DND-41 (cell line): ENCODE measurements at regions not wholly inside any gene's neighbourhood (a gene's known extent, or its start where the extent isn't known, plus 50 kb on each side); places are given as distances from the start of the nearest gene placed in this dataset.
A peak's percentile ranks its signal among the peaks of the same experiment; 100 is the strongest.

Experiments used
- ATAC-seq: fragments of 200-7000 bp; cut with Tn5 transposase; 3 replicates; pipeline ENCODE4 v1.9.1; 2021; ENCODE audit warnings: low read depth; ENCODE audit not compliant: insufficient read depth
- DNase-seq: peaks from one replicate; pipeline ENCODE4 v3.0.0-alpha.2; 2020
- H2AFZ ChIP-seq: 2 replicates; pipeline ENCODE4 v1.6.0; 2012; ENCODE audit warnings: low read depth, low read length
- H3K27ac ChIP-seq: 2 replicates; pipeline ENCODE4 v1.5.1; 2012; ENCODE audit warnings: low read length, inconsistent platforms
- H3K27me3 ChIP-seq: fragments of 200-600 bp; sonication (generic); 2 replicates; pipeline ENCODE4 v1.6.0; 2012; ENCODE audit warnings: low read length, mild to moderate bottlenecking, inconsistent platforms; ENCODE audit not compliant: insufficient read depth, poor library complexity
- H3K36me3 ChIP-seq: 2 replicates; pipeline ENCODE4 v1.5.1; 2012; ENCODE audit warnings: low read length, inconsistent platforms; ENCODE audit not compliant: insufficient read depth
- H3K4me1 ChIP-seq: 2 replicates; pipeline ENCODE4 v1.5.1; 2012; ENCODE audit warnings: mild to moderate bottlenecking, low read length; ENCODE audit not compliant: insufficient read depth
- H3K4me2 ChIP-seq: 2 replicates; pipeline ENCODE4 v1.6.0; 2012; ENCODE audit warnings: mild to moderate bottlenecking, moderate library complexity, low read length, inconsistent platforms; ENCODE audit not compliant: insufficient read depth
- H3K4me3 ChIP-seq, 2 experiments: fragments of 200-600 bp in 1 of 2; shearing (Covaris generic) in 1 of 2; 2 replicates each; pipeline ENCODE4 v1.5.1; 2012 to 2016; ENCODE audit warnings: inconsistent platforms in 2 of 2, low read length in 2 of 2, mild to moderate bottlenecking in 2 of 2, low read depth in 1 of 2, moderate library complexity in 1 of 2
- H3K79me2 ChIP-seq: 2 replicates; pipeline ENCODE4 v1.6.0; 2012; ENCODE audit warnings: low read length, inconsistent platforms; ENCODE audit not compliant: insufficient read depth
- H3K9ac ChIP-seq: 2 replicates; pipeline ENCODE4 v1.6.0; 2012; ENCODE audit warnings: low read depth, mild to moderate bottlenecking, inconsistent platforms, low read length, moderate library complexity
- H3K9me3 ChIP-seq: 2 replicates; pipeline ENCODE4 v1.5.1; 2012; ENCODE audit warnings: low read length, moderate library complexity, mild to moderate bottlenecking, inconsistent platforms; ENCODE audit not compliant: insufficient read depth, severe bottlenecking
- H4K20me1 ChIP-seq: 2 replicates; pipeline ENCODE4 v1.6.0; 2012; ENCODE audit warnings: low read length; ENCODE audit not compliant: insufficient read depth
- CTCF ChIP-seq: IDR thresholded peaks from 2 replicates; pipeline ENCODE4 v1.5.1; 2012; ENCODE audit warnings: borderline replicate concordance, low read length, moderate library complexity, mild to moderate bottlenecking; ENCODE audit not compliant: poor library complexity, severe bottlenecking; ENCODE audit errors: extremely low read depth
- EZH2 ChIP-seq: IDR thresholded peaks from 3 replicates; pipeline ENCODE4 v1.6.1; 2012; ENCODE audit warnings: borderline replicate concordance, low read depth, mild to moderate bottlenecking, moderate library complexity, low read length, inconsistent platforms; ENCODE audit not compliant: severe bottlenecking

- ATAC-seq = no peak
- Histone ChIP-seq H3K4me1 (no peaks in the 10 kb centered on the region), H3K4me3 (no peak overlapping the region), H3K9ac (no peak overlapping the region), H3K9me3 (no peaks in the 10 kb centered on the region), H3K27ac (no peak overlapping the region), H2AFZ (no peak overlapping the region), H3K36me3 (no peaks in the 10 kb centered on the region), H3K4me2 (no peak overlapping the region), H4K20me1 (0 out of 2 replicates have a peak, but pooled peaks cover 3% of the 10 kb centered on the region), H3K27me3 (peaks cover 4% of the 10 kb centered on the region), H3K79me2 (no peaks in the 10 kb centered on the region)
- peak; percentile 9 for DNase-seq
- TF ChIP-seq EZH2 (no peak), CTCF (no peak)
Measured at GRCh38 chr7:45457591-45457990, 116.6 kb upstream of the ADCY1 start.

GRCh38 chr7:45459476-45459875 is 114.7 kb upstream of the ADCY1 start:
- DNase-seq = no peak
- Histone ChIP-seq H3K4me1 (no peaks in the 10 kb centered on the region), H3K9ac (no peak overlapping the region), H4K20me1 (no peaks in the 10 kb centered on the region), H2AFZ (no peak overlapping the region), H3K9me3 (no peaks in the 10 kb centered on the region), H3K27me3 (no peaks in the 10 kb centered on the region), H3K4me2 (no peak overlapping the region), H3K79me2 (no peaks in the 10 kb centered on the region), H3K27ac (no peak overlapping the region), H3K36me3 (no peaks in the 10 kb centered on the region), H3K4me3 (no peak overlapping the region)
- no peak for TF ChIP-seq EZH2
- TF ChIP-seq CTCF = no peak
- no peak for ATAC-seq

GRCh38 chr7:45460379-45460778 is 113.8 kb upstream of the ADCY1 start:
- DNase-seq = no peak
- Histone ChIP-seq H3K9ac (no peak overlapping the region), H3K36me3 (no peaks in the 10 kb centered on the region), H3K9me3 (no peaks in the 10 kb centered on the region), H3K79me2 (no peaks in the 10 kb centered on the region), H3K4me3 (no peak overlapping the region), H3K27me3 (no peaks in the 10 kb centered on the region), H4K20me1 (no peaks in the 10 kb centered on the region), H3K27ac (no peak overlapping the region), H2AFZ (no peak overlapping the region), H3K4me1 (no peaks in the 10 kb centered on the region), H3K4me2 (no peak overlapping the region)
- TF ChIP-seq CTCF = no peak
- TF ChIP-seq EZH2 = no peak
- ATAC-seq = no peak

- no peaks in the 10 kb centered on the region for H3K9me3 ChIP-seq
- H4K20me1 ChIP-seq = no peaks in the 10 kb centered on the region
- no peak overlapping the region for H3K4me2 ChIP-seq
- TF ChIP-seq CTCF (no peak), EZH2 (no peak)
- H3K27ac ChIP-seq = no peak overlapping the region
- no peaks in the 10 kb centered on the region for H3K27me3 ChIP-seq
- H3K4me1 ChIP-seq = no peaks in the 10 kb centered on the region
- no peaks in the 10 kb centered on the region for H3K36me3 ChIP-seq
- DNase-seq (no peak), ATAC-seq (no peak)
- no peaks in the 10 kb centered on the region for H3K79me2 ChIP-seq
- H3K4me3 ChIP-seq = no peak overlapping the region
- H2AFZ ChIP-seq = no peak overlapping the region
- H3K9ac ChIP-seq = no peak overlapping the region
Measured at GRCh38 chr7:45461026-45461425, 113.1 kb upstream of the ADCY1 start.
